SU-DHL-6 (cell line): ENCODE measurements at regions not wholly inside any gene's neighbourhood (a gene's known extent, or its start where the extent isn't known, plus 50 kb on each side); places are given as distances from the start of the nearest gene placed in this dataset.
"Not testable (repeated sequence)": the region's sequence is repeated elsewhere in the genome, so short reads cannot be mapped to it uniquely, and the experiment has no call there.

Experiments used
- H2AFZ ChIP-seq: fragments of 200-600 bp; sonication (generic); 2 replicates; pipeline ENCODE4 v1.6.1; 2014; ENCODE audit warnings: low read depth, mild to moderate bottlenecking, moderate library complexity, mixed read lengths, antibody characterized with exemption, low read length; ENCODE audit not compliant: severe bottlenecking
- H3F3A ChIP-seq: fragments of 200-600 bp; shearing (Covaris generic); 2 replicates; pipeline ENCODE4 v1.6.0; 2016; ENCODE audit warnings: antibody characterized with exemption, mild to moderate bottlenecking; ENCODE audit not compliant: insufficient read depth
- H3K27ac ChIP-seq: fragments of 200-600 bp; sonication (generic); 2 replicates; pipeline ENCODE4 v1.5.1; 2016; ENCODE audit warnings: low read depth, mild to moderate bottlenecking, low read length, moderate library complexity, mixed read lengths
- H3K27me3 ChIP-seq: fragments of 200-600 bp; sonication (generic), shearing (Covaris generic); 2 replicates; pipeline ENCODE4 v1.6.0; 2014; ENCODE audit warnings: mild to moderate bottlenecking, low read length
- H3K36me3 ChIP-seq: fragments of 200-600 bp; sonication (generic); 2 replicates; pipeline ENCODE4 v1.6.1; 2014; ENCODE audit warnings: mild to moderate bottlenecking, low read length, mixed read lengths
- H3K4me2 ChIP-seq: fragments of 300-600, 200-600 bp; shearing (Covaris generic), sonication (generic); 2 replicates; pipeline ENCODE4 v1.6.0; 2014; ENCODE audit warnings: low read length, low read depth, mild to moderate bottlenecking; ENCODE audit not compliant: poor library complexity, severe bottlenecking
- H3K4me3 ChIP-seq: fragments of 200-600 bp; sonication (generic); 2 replicates; pipeline ENCODE4 v1.5.1; 2014; ENCODE audit warnings: antibody characterized with exemption, low read length, mild to moderate bottlenecking, mixed read lengths; ENCODE audit not compliant: insufficient read depth, poor library complexity, severe bottlenecking
- H3K79me2 ChIP-seq: fragments of 200-600 bp; sonication (generic); 2 replicates; pipeline ENCODE4 v1.6.1; 2014; ENCODE audit warnings: mild to moderate bottlenecking, low read length, moderate library complexity; ENCODE audit not compliant: insufficient read depth
- H3K9ac ChIP-seq: fragments of 200-600 bp; sonication (generic); 2 replicates; pipeline ENCODE4 v1.7.0; 2014; ENCODE audit warnings: mild to moderate bottlenecking, low read length
- H3K9me2 ChIP-seq: fragments of 200-600 bp; sonication (generic); replicated peaks from 2 replicates; pipeline ENCODE4 v1.6.1; 2014; ENCODE audit warnings: low read length; ENCODE audit not compliant: insufficient read depth
- H3K9me3 ChIP-seq: fragments of 200-600 bp; sonication (generic); 2 replicates; pipeline ENCODE4 v1.6.1; 2014; ENCODE audit warnings: low read length, mixed read lengths; ENCODE audit not compliant: insufficient read depth
- H4K20me1 ChIP-seq: fragments of 200-600 bp; sonication (generic); 2 replicates; pipeline ENCODE4 v1.6.1; 2014; ENCODE audit warnings: low read depth, mild to moderate bottlenecking, antibody characterized with exemption, low read length, moderate library complexity, mixed read lengths
- CTCF ChIP-seq: fragments of 200-600 bp; sonication (generic); IDR thresholded peaks from one replicate; pipeline ENCODE4 v1.5.1; 2017; ENCODE audit warnings: antibody characterized with exemption, mild to moderate bottlenecking, low read length, moderate library complexity; ENCODE audit not compliant: insufficient read depth, poor library complexity, severe bottlenecking
- EZH2phosphoT487 ChIP-seq: fragments of 200-600 bp; sonication (generic), shearing (Covaris generic); conservative IDR thresholded peaks from 2 replicates; pipeline ENCODE4 v1.6.1; 2018; ENCODE audit warnings: mild to moderate bottlenecking, antibody characterized with exemption, low read length, moderate library complexity, mixed read lengths

GRCh38 chr1:187063271-187063670 is 234.5 kb downstream of the PLA2G4A start:
- H2AFZ ChIP-seq: no peak overlapping the region
- H3K4me2 ChIP-seq: no peak overlapping the region
- no peaks in the 10 kb centered on the region for H4K20me1 ChIP-seq
- no peaks in the 10 kb centered on the region for H3K79me2 ChIP-seq
- H3F3A ChIP-seq: no peaks in the 10 kb centered on the region
- H3K9me2 ChIP-seq: no peaks in the 10 kb centered on the region
- no peaks in the 10 kb centered on the region for H3K9me3 ChIP-seq
- TF ChIP-seq CTCF: no peak
- TF ChIP-seq EZH2phosphoT487: no peak
- no peak overlapping the region for H3K4me3 ChIP-seq
- no peaks in the 10 kb centered on the region for H3K36me3 ChIP-seq
- H3K9ac ChIP-seq: no peak overlapping the region
- H3K27me3 ChIP-seq: no peaks in the 10 kb centered on the region
- no peak overlapping the region for H3K27ac ChIP-seq

DNA sequence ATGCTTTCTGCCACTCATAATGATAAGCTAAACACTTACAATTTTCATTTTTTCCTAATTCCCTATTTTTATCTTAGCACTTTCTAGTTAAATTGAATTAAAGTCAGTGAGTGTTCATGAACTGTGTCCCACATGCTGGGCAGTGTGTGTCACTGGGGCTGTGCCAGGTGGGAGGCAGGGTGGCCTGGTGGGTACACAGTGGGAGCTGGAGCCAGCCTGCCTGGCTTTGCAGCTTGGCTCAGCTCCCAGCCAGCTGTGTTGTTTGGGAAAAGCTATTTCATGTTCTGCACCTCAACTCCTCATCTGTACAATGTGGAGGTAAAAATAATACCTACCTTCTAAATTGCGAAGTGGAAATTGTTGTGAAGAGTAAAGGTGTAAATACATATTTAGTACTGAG is 238.4 kb downstream of the PLA2G4A start:
- H4K20me1 ChIP-seq: no peaks in the 10 kb centered on the region
- no peak overlapping the region for H3K4me3 ChIP-seq
- H3F3A ChIP-seq: no peaks in the 10 kb centered on the region
- H3K79me2 ChIP-seq: no peaks in the 10 kb centered on the region
- no peak overlapping the region for H3K9ac ChIP-seq
- H3K36me3 ChIP-seq: no peaks in the 10 kb centered on the region
- no peaks in the 10 kb centered on the region for H3K27me3 ChIP-seq
- H3K9me3 ChIP-seq: no peaks in the 10 kb centered on the region
- H3K27ac ChIP-seq: no peak overlapping the region
- H3K9me2 ChIP-seq: no peaks in the 10 kb centered on the region
- TF ChIP-seq CTCF (no peak), EZH2phosphoT487 (no peak)
- no peak overlapping the region for H3K4me2 ChIP-seq
- no peak overlapping the region for H2AFZ ChIP-seq

GRCh38 chr1:187070076-187070475 is 241.3 kb downstream of the PLA2G4A start:
- no peak overlapping the region for H2AFZ ChIP-seq

DNA sequence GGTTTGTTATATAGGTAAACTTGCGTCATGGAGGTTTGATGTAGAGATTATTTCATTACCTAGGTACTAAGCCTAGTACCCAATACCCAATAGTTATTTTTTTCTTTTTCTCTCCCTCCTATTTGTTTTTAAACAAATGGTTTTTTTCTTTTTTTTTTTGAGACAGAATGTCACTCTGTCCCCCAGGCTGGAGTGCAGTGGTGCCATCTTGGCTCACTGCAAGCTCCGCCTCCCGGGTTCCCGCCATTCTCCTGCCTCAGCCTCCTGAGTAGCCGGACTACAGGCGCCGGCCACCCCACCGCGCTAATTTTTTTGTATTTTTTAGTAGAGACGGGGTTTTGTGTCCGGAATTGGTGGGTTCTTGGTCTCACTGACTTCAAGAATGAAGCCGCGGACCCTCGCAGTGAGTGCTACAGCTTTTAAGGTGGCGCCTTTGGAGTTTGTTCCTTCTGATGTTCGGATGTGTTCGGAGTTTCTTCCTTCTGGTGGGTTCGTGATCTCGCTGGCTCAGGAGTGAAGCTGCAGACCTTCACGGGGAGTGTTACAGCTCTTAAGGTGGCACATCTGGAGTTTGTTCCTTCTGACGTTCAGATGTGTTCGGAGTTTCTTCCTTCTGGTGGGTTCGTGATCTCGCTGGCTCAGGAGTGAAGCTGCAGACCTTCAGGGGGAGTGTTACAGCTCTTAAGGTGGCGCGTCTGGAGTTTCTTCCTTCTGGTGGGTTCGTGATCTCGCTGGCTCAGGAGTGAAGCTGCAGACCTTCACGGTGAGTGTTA is 243.7 kb downstream of the PLA2G4A start:
- H3K36me3 ChIP-seq, H3K9ac ChIP-seq, H3K4me3 ChIP-seq, H3K4me2 ChIP-seq, H3K9me2 ChIP-seq, H2AFZ ChIP-seq, H3F3A ChIP-seq, H3K27me3 ChIP-seq, H4K20me1 ChIP-seq, H3K27ac ChIP-seq, H3K9me3 ChIP-seq, H3K79me2 ChIP-seq: not testable (repeated sequence)

More at GRCh38 chr1:187070076-187070475, 241.3 kb downstream of the PLA2G4A start:
- no peaks in the 10 kb centered on the region for H3K9me2 ChIP-seq
- H3K9ac ChIP-seq: no peak overlapping the region
- no peak overlapping the region for H3K27ac ChIP-seq
- H3K36me3 ChIP-seq: no peaks in the 10 kb centered on the region
- H3K4me2 ChIP-seq: no peak overlapping the region
- H3K4me3 ChIP-seq: no peak overlapping the region
- no peak for TF ChIP-seq CTCF
- no peak for TF ChIP-seq EZH2phosphoT487
- H3K79me2 ChIP-seq: no peaks in the 10 kb centered on the region
- no peaks in the 10 kb centered on the region for H3K9me3 ChIP-seq
- H4K20me1 ChIP-seq: no peaks in the 10 kb centered on the region
- H3F3A ChIP-seq: no peaks in the 10 kb centered on the region
- H3K27me3 ChIP-seq: no peaks in the 10 kb centered on the region

DNA sequence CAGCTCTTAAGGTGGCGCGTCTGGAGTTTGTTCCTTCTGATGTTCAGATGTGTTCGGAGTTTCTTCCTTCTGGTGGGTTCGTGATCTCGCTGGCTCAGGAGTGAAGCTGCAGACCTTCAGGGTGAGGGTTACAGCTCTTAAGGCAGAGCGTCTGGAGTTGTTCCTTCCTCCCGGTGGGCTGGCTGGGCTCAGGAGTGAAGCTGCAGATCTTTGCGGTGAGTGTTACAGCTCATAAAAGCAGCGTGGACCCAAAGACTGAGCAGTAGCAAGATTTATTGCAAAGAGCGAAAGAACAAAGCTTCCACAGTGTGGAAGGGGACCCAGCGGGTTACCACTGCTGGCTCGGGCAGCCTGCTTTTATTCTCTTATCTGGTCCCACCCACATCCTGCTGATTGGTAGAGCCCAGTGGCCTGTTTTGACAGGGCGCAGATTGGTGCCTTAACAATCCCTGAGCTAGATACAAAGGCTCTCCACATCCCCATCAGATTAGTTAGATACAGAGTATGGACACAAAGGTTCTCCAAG is 244.3 kb downstream of the PLA2G4A start:
- H3K27ac ChIP-seq, H3K9me2 ChIP-seq, H3K9ac ChIP-seq, H3K9me3 ChIP-seq, H2AFZ ChIP-seq, H3K27me3 ChIP-seq, H3K79me2 ChIP-seq, H4K20me1 ChIP-seq, H3K36me3 ChIP-seq, H3K4me3 ChIP-seq, H3K4me2 ChIP-seq, H3F3A ChIP-seq: not testable (repeated sequence)
